GM21528 (cell line): ENCODE measurements at regions not wholly inside any gene's neighbourhood (a gene's known extent, or its start where the extent isn't known, plus 50 kb on each side); places are given as distances from the start of the nearest gene placed in this dataset.
"Not testable (repeated sequence)": the region's sequence is repeated elsewhere in the genome, so short reads cannot be mapped to it uniquely, and the experiment has no call there.

Source experiments
- ATAC-seq: cut with Tn5 transposase; IDR thresholded peaks from one replicate; pipeline ENCODE4 v1.9.1; 2021; ENCODE audit warnings: mild to moderate bottlenecking, moderate library complexity; ENCODE audit not compliant: unreplicated experiment, low FRiP score

DNA sequence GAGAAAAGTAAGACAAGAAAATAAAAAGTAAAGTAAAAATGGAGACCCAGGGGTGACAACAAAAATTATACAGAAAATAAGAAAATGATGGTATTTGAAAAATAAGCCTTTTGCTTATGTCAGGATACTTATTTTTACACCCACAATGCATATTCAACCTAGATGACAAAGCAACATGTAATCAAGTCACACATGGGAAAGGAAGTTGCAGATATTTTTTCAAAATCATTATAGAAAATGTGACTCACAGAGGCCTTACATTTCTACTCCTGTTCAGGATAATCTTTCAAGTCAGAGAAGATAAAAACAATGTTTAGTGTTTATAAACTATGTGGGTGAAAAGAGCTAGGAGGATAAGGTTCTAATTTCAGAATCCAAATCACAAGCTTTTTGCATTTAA lies 275.3 kb upstream of the UBE2E3 start:
- ATAC-seq, result no peak

DNA sequence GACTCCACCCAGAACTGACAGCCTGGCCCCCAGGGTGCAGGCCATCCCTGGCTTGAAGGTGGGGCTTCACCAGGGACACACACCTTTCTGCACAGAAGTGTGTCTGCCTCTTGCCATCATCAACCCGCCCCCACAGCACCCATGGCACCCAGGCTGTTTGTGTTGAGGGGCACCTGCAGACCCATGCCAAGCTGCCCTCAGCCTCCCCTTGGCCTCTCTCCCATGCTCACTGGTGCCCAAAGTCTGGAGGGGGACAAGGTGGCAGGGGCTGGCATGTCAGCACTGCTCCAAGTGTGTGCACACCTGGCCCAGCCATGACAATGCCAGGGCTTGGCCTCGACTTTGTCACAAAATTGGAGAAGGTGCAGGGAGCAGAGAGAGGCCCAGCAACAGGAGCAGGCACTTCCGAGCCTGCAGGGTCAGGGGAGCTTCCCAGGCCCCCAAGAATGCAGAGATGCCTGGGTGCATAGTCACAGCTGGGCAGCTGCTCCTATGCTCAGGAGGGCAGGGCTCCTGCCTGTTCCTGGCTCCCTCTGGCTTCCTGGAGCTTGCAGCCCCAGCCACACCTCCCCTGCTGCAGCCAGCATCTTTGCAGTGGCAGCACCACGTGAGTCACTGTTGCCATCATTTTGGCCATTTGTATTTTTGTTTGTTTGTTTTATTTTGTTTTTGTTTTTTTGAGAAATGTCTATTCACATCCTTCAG lies 280.6 kb upstream of the UBE2E3 start:
- no peak for ATAC-seq

- ATAC-seq, result no peak
Observed at GRCh38 chr2:180698668-180699067, 281.7 kb upstream of the UBE2E3 start.

- ATAC-seq, result no peak
Observed at GRCh38 chr2:180695586-180696401, 284.6 kb upstream of the UBE2E3 start.

GRCh38 chr2:180694445-180695421 lies 285.7 kb upstream of the UBE2E3 start:
- no peak for ATAC-seq

DNA sequence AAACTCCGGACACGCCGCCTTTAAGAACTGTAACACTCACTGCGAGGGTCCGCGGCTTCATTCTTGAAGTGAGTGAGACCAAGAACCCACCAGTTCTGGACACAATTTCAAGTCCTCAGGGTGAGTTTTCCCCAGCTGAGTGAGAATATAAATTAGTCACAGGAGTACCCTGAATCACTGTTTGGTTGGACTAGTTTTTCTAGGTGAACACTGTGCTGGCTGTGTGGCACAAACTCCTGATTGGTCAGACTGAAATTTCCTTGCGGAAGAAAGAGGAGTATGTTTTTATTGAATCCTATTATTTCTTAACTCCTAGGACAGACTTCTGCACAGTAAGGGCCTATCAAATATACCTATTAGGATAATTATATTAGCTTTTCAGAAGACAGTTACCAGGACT lies 288.1 kb upstream of the UBE2E3 start:
- ATAC-seq, result no peak

DNA sequence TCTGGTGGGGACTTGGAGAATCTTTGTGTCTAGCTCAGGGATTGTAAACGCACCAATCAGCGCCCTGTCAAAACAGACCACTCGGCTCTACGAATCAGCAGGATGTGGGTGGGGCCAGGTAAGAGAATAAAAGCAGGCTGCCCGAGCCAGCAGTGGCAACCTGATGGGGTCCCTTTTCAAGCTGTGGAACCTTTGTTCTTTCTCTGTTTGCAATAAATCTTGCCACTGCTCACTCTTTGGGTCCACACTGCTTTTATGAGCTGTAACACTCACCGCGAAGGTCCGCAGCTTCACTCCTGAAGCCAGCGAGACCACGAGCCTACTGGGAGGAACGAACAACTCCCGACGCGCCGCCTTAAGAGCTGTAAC lies 288.6 kb upstream of the UBE2E3 start:
- not testable (repeated sequence) for ATAC-seq

GRCh38 chr2:180691186-180691854 lies 289.1 kb upstream of the UBE2E3 start:
- not testable (repeated sequence) for ATAC-seq

DNA sequence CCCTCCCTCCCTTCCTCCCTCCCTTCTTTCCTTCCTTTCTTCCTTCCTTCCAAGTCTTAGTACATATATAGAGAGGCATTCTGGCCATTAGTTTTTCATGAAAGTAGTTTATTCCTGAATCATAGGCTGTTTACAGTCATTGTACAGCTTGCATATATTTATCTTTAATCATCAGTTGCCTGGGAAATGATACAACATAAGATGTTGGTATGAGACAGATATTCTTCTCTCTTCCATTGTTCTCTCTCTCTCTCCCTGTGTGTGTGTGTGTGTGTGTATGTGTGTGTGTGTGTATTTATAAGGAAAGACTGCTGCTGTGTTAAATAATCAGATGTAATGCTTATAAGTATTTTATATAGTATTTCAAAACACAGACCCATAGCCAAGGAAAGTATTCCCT lies 289.8 kb upstream of the UBE2E3 start:
- ATAC-seq, result no peak

DNA sequence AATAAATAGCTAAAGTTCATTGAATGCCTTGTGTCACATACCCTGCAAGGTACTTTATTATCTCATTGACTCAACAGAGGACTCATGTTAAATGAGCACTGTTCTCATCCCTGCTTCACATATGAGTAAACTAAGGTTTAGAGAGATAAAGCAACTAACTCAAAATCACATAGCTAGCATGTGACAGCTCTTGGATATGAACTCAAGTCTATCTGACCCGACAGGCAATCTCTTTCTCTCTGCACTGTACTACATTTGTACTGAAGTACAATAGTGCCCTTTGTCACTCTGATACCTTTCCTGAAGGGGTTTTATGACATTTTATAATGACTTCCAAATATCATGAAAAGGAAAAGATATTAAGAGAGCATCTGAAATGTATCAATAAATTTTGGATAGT lies 297.5 kb upstream of the UBE2E3 start:
- ATAC-seq, result no peak

DNA sequence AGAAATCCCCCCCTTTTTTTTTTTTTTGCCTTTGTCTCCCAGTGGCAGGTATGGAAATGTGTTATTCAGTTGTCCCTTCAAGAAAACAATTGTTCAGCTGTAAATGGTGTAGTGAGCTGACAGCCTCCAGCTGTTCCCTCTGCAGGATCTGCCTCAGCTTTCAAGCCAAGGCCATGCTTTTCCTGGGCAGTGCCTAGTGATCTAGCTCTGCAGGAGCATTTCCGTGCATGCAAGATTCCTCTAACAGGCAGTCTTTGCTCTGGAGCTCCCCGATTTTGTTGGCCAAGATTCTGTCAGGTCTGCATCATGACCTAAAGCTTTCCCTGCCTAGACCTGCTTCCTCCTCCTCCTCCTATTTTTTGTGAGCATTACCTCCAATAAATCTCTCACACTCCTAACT lies 300.7 kb upstream of the UBE2E3 start:
- ATAC-seq, result no peak

DNA sequence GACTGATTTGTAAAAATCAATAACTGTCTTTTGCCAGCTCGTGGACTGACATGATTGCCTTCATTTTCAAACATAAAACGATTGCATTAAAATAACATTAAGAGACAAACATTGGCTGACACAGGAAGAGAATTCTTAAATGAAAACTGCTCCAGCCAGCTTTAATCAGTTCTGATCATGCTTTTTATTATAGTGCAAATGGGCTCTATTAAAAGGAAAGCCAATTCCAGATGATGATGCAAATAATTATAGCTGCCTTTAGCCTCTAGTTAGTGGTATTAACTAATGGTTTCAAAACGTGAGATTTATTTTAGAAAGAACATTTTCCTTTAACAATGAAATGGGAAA lies 301.8 kb upstream of the UBE2E3 start:
- no peak for ATAC-seq

GRCh38 chr2:180677930-180678624 lies 302.3 kb upstream of the UBE2E3 start:
- no peak for ATAC-seq

GRCh38 chr2:180677200-180677599 lies 303.2 kb upstream of the UBE2E3 start:
- ATAC-seq, result no peak

- ATAC-seq, result no peak
Observed at GRCh38 chr2:180676520-180677025, 303.8 kb upstream of the UBE2E3 start.

GRCh38 chr2:180675170-180675569 lies 305.2 kb upstream of the UBE2E3 start:
- no peak for ATAC-seq

GRCh38 chr2:180672377-180672776 lies 308.0 kb upstream of the UBE2E3 start:
- ATAC-seq, result no peak

DNA sequence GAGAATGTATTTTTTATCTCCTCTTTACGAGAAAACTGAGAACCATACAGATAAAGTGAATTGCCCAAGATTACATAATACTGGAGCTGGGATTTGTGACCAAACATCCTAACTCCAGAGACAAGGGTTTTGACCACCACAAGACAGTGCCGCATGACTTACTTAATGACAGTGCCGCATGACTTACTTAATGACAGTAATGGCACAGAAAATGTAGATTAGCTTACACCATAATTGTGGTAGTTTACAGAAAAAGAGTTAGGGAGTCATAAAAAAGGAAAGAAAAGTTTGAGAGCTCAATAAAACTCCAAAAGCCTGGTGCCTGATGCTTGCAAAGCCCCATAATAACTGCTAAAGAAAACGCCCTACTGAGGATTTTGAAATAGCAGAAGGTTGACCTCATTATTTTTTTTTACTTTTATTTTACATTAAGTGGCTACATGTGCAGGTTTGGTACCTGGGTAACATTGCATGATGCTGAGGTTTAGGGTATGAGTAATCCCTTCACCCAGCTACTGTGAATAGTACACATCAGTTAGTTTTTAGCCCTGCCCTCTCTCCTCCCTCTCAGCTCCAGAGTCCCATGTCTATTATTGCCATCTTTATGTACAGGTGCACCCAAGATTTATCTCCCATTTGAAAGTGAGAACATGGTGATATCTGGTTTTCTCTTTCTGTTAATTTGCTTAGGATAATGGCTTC lies 310.0 kb upstream of the UBE2E3 start:
- no peak for ATAC-seq

GRCh38 chr2:180669016-180669415 lies 311.4 kb upstream of the UBE2E3 start:
- ATAC-seq, result no peak
